ENCODE measurements at regions not wholly inside any gene's neighbourhood (a gene's known extent, or its start where the extent isn't known, plus 50 kb on each side); places are given as distances from the start of the nearest gene placed in this dataset.

DNA sequence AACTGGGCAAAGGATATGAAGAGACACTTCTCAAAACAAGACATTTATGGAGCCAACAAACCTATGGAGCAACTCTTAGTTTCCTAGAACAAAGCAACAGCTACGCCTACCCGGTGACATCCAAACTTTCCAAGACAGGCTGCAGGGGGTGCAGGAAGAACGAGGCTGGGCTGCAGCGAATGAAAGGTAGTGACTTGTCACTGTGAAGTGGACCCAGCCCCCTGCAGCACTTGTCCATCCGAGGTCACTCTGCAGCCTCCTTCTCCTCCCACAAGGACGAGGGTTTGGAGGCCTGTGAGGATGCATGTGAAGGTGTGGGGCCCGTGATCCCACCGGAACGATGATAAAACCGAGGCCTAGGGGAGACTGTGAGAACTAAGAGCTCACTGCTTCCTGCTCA, 192.6 kb upstream of the RPL38 start:
- intact Hi-C loops (cut with DNase I; ENCODE audit: low total_unique reads), result no loop called here
- WGBS, 2 donors, result 81% methylated on average over 10 of the region's 10 CpGs

GRCh38 chr17:74011966-74012365, 191.5 kb upstream of the RPL38 start:
- WGBS, 2 donors, result 27 to 44% methylated on average over 7 of the region's 7 CpGs
- no peak for DNase-seq (ENCODE audit: low spot score in 2 of 2)
- TF ChIP-seq POLR2A (IDR thresholded peaks at IDR 0.05) (no peak), CTCF (IDR thresholded peaks at IDR 0.05) (no peak)
- no peak overlapping the region for H3K4me3 ChIP-seq (ENCODE audit: low read depth, poor library complexity, severe bottlenecking)
- intact Hi-C loops (cut with DNase I; ENCODE audit: low total_unique reads), result no loop called here

More for the DNA sequence above, 192.6 kb upstream of the RPL38 start:
- no peak for DNase-seq (ENCODE audit: low spot score in 2 of 2)
- no peak overlapping the region for H3K4me3 ChIP-seq (ENCODE audit: low read depth, poor library complexity, severe bottlenecking)
- TF ChIP-seq POLR2A (IDR thresholded peaks at IDR 0.05), result no peak
- TF ChIP-seq CTCF (IDR thresholded peaks at IDR 0.05), result no peak

GRCh38 chr17:74012465-74012864, 191.0 kb upstream of the RPL38 start:
- H3K4me3 ChIP-seq (ENCODE audit: low read depth, poor library complexity, severe bottlenecking), result no peak overlapping the region
- 23 to 32% methylated on average over 6 of the region's 6 CpGs for WGBS, 2 donors
- no peak for DNase-seq (ENCODE audit: low spot score in 2 of 2)
- intact Hi-C loops (cut with DNase I; ENCODE audit: low total_unique reads), result no loop called here
- TF ChIP-seq CTCF (IDR thresholded peaks at IDR 0.05) (no peak), POLR2A (IDR thresholded peaks at IDR 0.05) (no peak)

GRCh38 chr17:74015316-74015715, 188.2 kb upstream of the RPL38 start:
- no peak for TF ChIP-seq POLR2A (IDR thresholded peaks at IDR 0.05)
- TF ChIP-seq CTCF (IDR thresholded peaks at IDR 0.05), result no peak
- DNase-seq (ENCODE audit: low spot score in 2 of 2), result no peak
- WGBS, 2 donors, result 80 to 87% methylated on average over 5 of the region's 5 CpGs
- no peak overlapping the region for H3K4me3 ChIP-seq (ENCODE audit: low read depth, poor library complexity, severe bottlenecking)
- intact Hi-C loops (cut with DNase I; ENCODE audit: low total_unique reads), result no loop called here

GRCh38 chr17:74015990-74016389, 187.5 kb upstream of the RPL38 start:
- TF ChIP-seq CTCF (IDR thresholded peaks at IDR 0.05) (no peak), POLR2A (IDR thresholded peaks at IDR 0.05) (no peak)
- intact Hi-C loops (cut with DNase I; ENCODE audit: low total_unique reads), result no loop called here
- H3K4me3 ChIP-seq (ENCODE audit: low read depth, poor library complexity, severe bottlenecking), result no peak overlapping the region
- WGBS, 2 donors, result 65 to 77% methylated on average over 12 of the region's 12 CpGs
- no peak for DNase-seq (ENCODE audit: low spot score in 2 of 2)

DNA sequence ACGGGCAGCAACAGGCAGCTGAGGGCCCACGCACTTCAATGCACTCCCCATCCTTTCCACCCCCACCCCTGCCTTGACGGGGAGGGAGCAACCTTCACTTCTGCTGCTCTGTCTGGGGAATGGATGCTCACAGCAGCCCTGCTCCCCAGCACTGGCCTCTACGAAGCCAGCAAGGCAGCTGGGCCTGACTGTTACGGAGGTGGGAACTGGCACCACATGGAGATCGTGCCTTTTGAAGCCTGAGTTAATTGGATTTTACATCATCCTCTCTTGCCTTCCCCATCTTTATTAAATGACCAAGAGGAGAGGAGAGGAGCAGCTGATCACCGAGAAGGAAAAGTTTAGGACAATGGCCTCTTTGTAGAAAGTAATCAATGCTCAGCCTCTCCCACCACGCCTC, 187.0 kb upstream of the RPL38 start:
- DNase-seq (ENCODE audit: low spot score in 2 of 2), result no peak
- no peak overlapping the region for H3K4me3 ChIP-seq (ENCODE audit: low read depth, poor library complexity, severe bottlenecking)
- intact Hi-C loops (cut with DNase I; ENCODE audit: low total_unique reads), result no loop called here
- WGBS, 2 donors, result 66 to 69% methylated on average over 8 of the region's 8 CpGs
- TF ChIP-seq CTCF (IDR thresholded peaks at IDR 0.05), result no peak
- no peak for TF ChIP-seq POLR2A (IDR thresholded peaks at IDR 0.05)

Measured in lower leg skin (tissue), 4 donors.